MM.1S (cell line): ENCODE measurements at regions not wholly inside any gene's neighbourhood (a gene's known extent, or its start where the extent isn't known, plus 50 kb on each side); places are given as distances from the start of the nearest gene placed in this dataset.

Source experiments
- DNase-seq: peaks from one replicate; pipeline ENCODE4 v3.0.0-alpha.2; 2015
- H2AFZ ChIP-seq: fragments of 300-600 bp; sonication (generic); 2 replicates; pipeline ENCODE4 v1.6.0; 2016; ENCODE audit warnings: antibody characterized with exemption, low read length
- H3F3A ChIP-seq: fragments of 300-600 bp; sonication (generic); 2 replicates; pipeline ENCODE4 v1.6.1; 2016; ENCODE audit warnings: mild to moderate bottlenecking, antibody characterized with exemption, low read length, moderate library complexity, mixed read lengths; ENCODE audit not compliant: insufficient read depth
- H3K27ac ChIP-seq: fragments of 300-600 bp; sonication (generic); 2 replicates; pipeline ENCODE4 v1.5.1; 2016; ENCODE audit warnings: mild to moderate bottlenecking, low read length
- H3K27me3 ChIP-seq: fragments of 300-600 bp; sonication (generic); replicated peaks from 2 replicates; pipeline ENCODE4 v1.6.0; 2016; ENCODE audit warnings: low read length; ENCODE audit not compliant: insufficient read depth
- H3K36me3 ChIP-seq: fragments of 300-600 bp; sonication (generic); replicated peaks from 2 replicates; pipeline ENCODE4 v1.6.1; 2016; ENCODE audit warnings: mild to moderate bottlenecking, low read length, mixed read lengths; ENCODE audit not compliant: insufficient read depth
- H3K4me1 ChIP-seq: fragments of 300-600 bp; sonication (generic); 2 replicates; pipeline ENCODE4 v1.6.1; 2016; ENCODE audit warnings: low read length, mixed read lengths
- H3K4me2 ChIP-seq: fragments of 300-600 bp; sonication (generic); 2 replicates; pipeline ENCODE4 v1.6.0; 2016; ENCODE audit warnings: low read depth, low read length
- H3K4me3 ChIP-seq: fragments of 300-600 bp; sonication (generic); 2 replicates; pipeline ENCODE4 v1.5.1; 2016; ENCODE audit warnings: low read length, mixed read lengths
- H3K79me2 ChIP-seq: fragments of 300-600 bp; sonication (generic); 2 replicates; pipeline ENCODE4 v1.6.1; 2016; ENCODE audit warnings: mixed run types, low read length, mixed read lengths
- H3K9ac ChIP-seq: fragments of 300-600 bp; sonication (generic); 2 replicates; pipeline ENCODE4 v1.6.1; 2016; ENCODE audit warnings: low read length, mixed read lengths
- H3K9me2 ChIP-seq: fragments of 300-600 bp; sonication (generic); replicated peaks from 2 replicates; pipeline ENCODE4 v1.6.1; 2016; ENCODE audit warnings: mild to moderate bottlenecking, low read length, mixed read lengths; ENCODE audit not compliant: insufficient read depth
- H3K9me3 ChIP-seq: fragments of 300-600 bp; sonication (generic); replicated peaks from 2 replicates; pipeline ENCODE4 v1.6.1; 2016; ENCODE audit warnings: mild to moderate bottlenecking, low read length, mixed read lengths; ENCODE audit not compliant: insufficient read depth
- H4K20me1 ChIP-seq: fragments of 300-600 bp; sonication (generic); 2 replicates; pipeline ENCODE4 v1.6.1; 2016; ENCODE audit warnings: mild to moderate bottlenecking, low read length, moderate library complexity, mixed read lengths; ENCODE audit not compliant: insufficient read depth
- CTCF ChIP-seq: fragments of 300-600 bp; sonication (generic); IDR thresholded peaks from 2 replicates; pipeline ENCODE4 v1.5.1; 2016; ENCODE audit warnings: antibody characterized with exemption, low read length, mixed read lengths
- EZH2 ChIP-seq: fragments of 300-600 bp; sonication (generic); optimal IDR thresholded peaks from 2 replicates; pipeline ENCODE3; 2017; ENCODE audit warnings: low read depth, mild to moderate bottlenecking, antibody characterized with exemption, low read length, mixed read lengths
- EZH2phosphoT487 ChIP-seq: fragments of 300-600 bp; sonication (generic); IDR thresholded peaks from 2 replicates; pipeline ENCODE4 v1.6.1; 2018; ENCODE audit warnings: antibody characterized with exemption, low read length

GRCh38 chr1:30270461-30270860 lies 452.9 kb downstream of the MATN1 start:
- no peak for DNase-seq
- Histone ChIP-seq H3K4me1 (no peaks in the 10 kb centered on the region), H3K4me3 (no peak overlapping the region), H3K9me3 (no peaks in the 10 kb centered on the region), H3K27me3 (peaks cover 68% of the 10 kb centered on the region), H3F3A (no peaks in the 10 kb centered on the region), H3K36me3 (no peaks in the 10 kb centered on the region), H3K9me2 (no peaks in the 10 kb centered on the region), H4K20me1 (no peaks in the 10 kb centered on the region), H2AFZ (no peak overlapping the region), H3K9ac (no peak overlapping the region), H3K27ac (no peak overlapping the region), H3K79me2 (no peaks in the 10 kb centered on the region), H3K4me2 (no peak overlapping the region)
- no peak for TF ChIP-seq CTCF
- no peak for TF ChIP-seq EZH2phosphoT487
- TF ChIP-seq EZH2, result no peak

GRCh38 chr1:30268923-30269666 lies 454.3 kb downstream of the MATN1 start:
- Histone ChIP-seq H4K20me1 (no peaks in the 10 kb centered on the region), H3K9me2 (no peaks in the 10 kb centered on the region), H3K9ac (no peak overlapping the region), H3K36me3 (no peaks in the 10 kb centered on the region), H3K4me1 (no peaks in the 10 kb centered on the region), H3K4me2 (no peak overlapping the region), H3K79me2 (no peaks in the 10 kb centered on the region), H3K9me3 (no peaks in the 10 kb centered on the region), H2AFZ (no peak overlapping the region), H3K4me3 (no peak overlapping the region), H3F3A (no peaks in the 10 kb centered on the region), H3K27ac (no peak overlapping the region), H3K27me3 (peaks cover 81% of the 10 kb centered on the region)
- DNase-seq, result no peak
- TF ChIP-seq CTCF, result no peak

GRCh38 chr1:30267856-30268255 lies 455.5 kb downstream of the MATN1 start:
- no peak for TF ChIP-seq EZH2phosphoT487
- no peaks in the 10 kb centered on the region for H3K79me2 ChIP-seq
- H3K9me3 ChIP-seq, result no peaks in the 10 kb centered on the region
- no peaks in the 10 kb centered on the region for H3F3A ChIP-seq
- H2AFZ ChIP-seq, result no peak overlapping the region
- no peak for DNase-seq
- H3K27ac ChIP-seq, result no peak overlapping the region
- no peak overlapping the region for H3K4me3 ChIP-seq
- H3K9ac ChIP-seq, result no peak overlapping the region
- peaks cover 92% of the 10 kb centered on the region for H3K27me3 ChIP-seq
- no peaks in the 10 kb centered on the region for H3K36me3 ChIP-seq
- H3K9me2 ChIP-seq, result no peaks in the 10 kb centered on the region
- no peaks in the 10 kb centered on the region for H3K4me1 ChIP-seq
- no peaks in the 10 kb centered on the region for H4K20me1 ChIP-seq
- H3K4me2 ChIP-seq, result no peak overlapping the region

GRCh38 chr1:30267046-30267445 lies 456.3 kb downstream of the MATN1 start:
- no peak overlapping the region for H3K4me2 ChIP-seq
- no peak for DNase-seq
- no peak overlapping the region for H3K27ac ChIP-seq
- H3K9me2 ChIP-seq, result no peaks in the 10 kb centered on the region
- no peaks in the 10 kb centered on the region for H3K4me1 ChIP-seq
- H3K27me3 ChIP-seq, result peaks cover 94% of the 10 kb centered on the region
- H3K4me3 ChIP-seq, result no peak overlapping the region
- H3K9me3 ChIP-seq, result no peaks in the 10 kb centered on the region
- H3K9ac ChIP-seq, result no peak overlapping the region
- H3K36me3 ChIP-seq, result no peaks in the 10 kb centered on the region
- TF ChIP-seq EZH2phosphoT487 (no peak), EZH2 (no peak), CTCF (no peak)
- no peaks in the 10 kb centered on the region for H3F3A ChIP-seq
- no peak overlapping the region for H2AFZ ChIP-seq
- no peaks in the 10 kb centered on the region for H3K79me2 ChIP-seq
- no peaks in the 10 kb centered on the region for H4K20me1 ChIP-seq
